ENCODE measurements at regions not wholly inside any gene's neighbourhood (a gene's known extent, or its start where the extent isn't known, plus 50 kb on each side); places are given as distances from the start of the nearest gene placed in this dataset.

DNA sequence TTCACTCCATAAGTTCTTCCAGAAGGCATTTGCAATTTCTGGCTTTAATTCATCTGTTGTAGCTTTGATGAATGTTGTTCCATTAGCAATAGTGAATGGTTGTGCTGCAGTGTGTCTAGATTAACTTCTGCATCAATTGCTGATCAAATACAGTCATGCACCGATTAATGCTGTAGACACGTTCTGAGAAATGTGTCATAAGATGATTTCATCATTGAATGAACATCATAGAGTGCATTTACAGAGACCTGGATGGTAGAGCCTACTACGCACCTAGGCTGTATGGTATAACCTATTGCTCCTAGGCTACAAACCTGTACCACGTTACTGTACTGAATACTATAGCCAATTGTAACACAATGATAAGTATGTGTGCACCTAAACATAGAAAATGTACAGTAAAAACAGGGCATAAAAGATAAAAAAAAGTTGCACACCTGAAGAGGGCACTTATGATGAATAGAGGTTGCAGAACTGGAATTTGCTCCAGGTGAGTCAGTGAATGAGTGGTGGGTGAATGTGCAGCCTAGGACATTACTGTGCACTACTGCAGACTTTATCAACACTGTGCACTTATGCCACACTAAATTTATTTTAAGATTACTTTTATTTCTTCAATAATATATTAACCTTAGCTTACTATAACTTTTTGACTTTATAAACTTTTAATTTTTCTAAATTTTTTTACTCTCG lies 170.7 kb downstream of the HERPUD2 start:
- Histone ChIP-seq H3K27ac (no peak overlapping the region), H3K36me3 (no peaks in the 10 kb centered on the region), H3K4me3 (no peak overlapping the region), H3K4me1 (no peaks in the 10 kb centered on the region), H3K9me3 (no peaks in the 10 kb centered on the region), H3K27me3 (no peaks in the 10 kb centered on the region)
- intact Hi-C loops (cut with DNase I) = loop anchor here (10.0 kb wide), 1 partner anchor 329 kb away; no protein-coding TSS in a partner anchor
- DNase-seq = no peak
- 78 to 86% methylated on average over 5 of the region's 5 CpGs for WGBS, 2 donors
- TF ChIP-seq CTCF (IDR thresholded peaks at IDR 0.05) (no peak), EP300 (IDR thresholded peaks at IDR 0.05) (no peak), POLR2AphosphoS5 (IDR thresholded peaks at IDR 0.05) (no peak), POLR2A (IDR thresholded peaks at IDR 0.05) (no peak)

DNA sequence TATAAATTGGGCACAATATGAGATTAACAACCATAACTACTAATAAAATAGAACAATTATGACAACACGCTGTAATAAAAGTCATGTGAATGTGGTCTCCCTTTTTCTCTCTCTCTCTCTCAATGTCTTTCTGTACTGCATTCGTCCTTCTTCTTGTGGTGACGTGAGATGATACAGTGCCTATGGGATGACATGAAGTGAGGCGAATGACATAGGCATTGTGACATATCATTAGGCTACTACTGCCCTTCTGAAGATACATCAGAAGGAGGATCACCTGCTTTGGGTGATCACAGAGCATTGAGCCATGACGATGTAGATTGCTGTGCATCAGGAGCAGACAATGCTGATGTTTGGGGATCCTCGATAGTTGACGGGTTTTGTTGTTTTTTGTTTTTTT lies 171.6 kb downstream of the HERPUD2 start:
- H3K27ac ChIP-seq = no peak overlapping the region
- no peaks in the 10 kb centered on the region for H3K4me1 ChIP-seq
- DNase-seq = no peak
- H3K36me3 ChIP-seq = no peaks in the 10 kb centered on the region
- 82 to 91% methylated on average over 7 of the region's 7 CpGs for WGBS, 2 donors
- H3K4me3 ChIP-seq = no peak overlapping the region
- H3K9me3 ChIP-seq = no peaks in the 10 kb centered on the region
- intact Hi-C loops (cut with DNase I) = loop anchor here (10.0 kb wide), 1 partner anchor 328 kb away; no protein-coding TSS in a partner anchor
- TF ChIP-seq POLR2A (IDR thresholded peaks at IDR 0.05) = no peak
- no peak for TF ChIP-seq POLR2AphosphoS5 (IDR thresholded peaks at IDR 0.05)
- TF ChIP-seq EP300 (IDR thresholded peaks at IDR 0.05) = no peak
- no peak for TF ChIP-seq CTCF (IDR thresholded peaks at IDR 0.05)
- no peaks in the 10 kb centered on the region for H3K27me3 ChIP-seq

GRCh38 chr7:35522697-35523096 lies 172.2 kb downstream of the HERPUD2 start:
- Histone ChIP-seq H3K27me3 (no peaks in the 10 kb centered on the region), H3K9me3 (no peaks in the 10 kb centered on the region), H3K27ac (no peak overlapping the region), H3K36me3 (no peaks in the 10 kb centered on the region), H3K4me1 (no peaks in the 10 kb centered on the region), H3K4me3 (no peak overlapping the region)
- TF ChIP-seq POLR2A (IDR thresholded peaks at IDR 0.05) = no peak
- no peak for DNase-seq
- WGBS, 2 donors = 39 to 40% methylated on average over 5 of the region's 5 CpGs
- intact Hi-C loops (cut with DNase I) = loop anchor here (10.0 kb wide), 1 partner anchor 328 kb away; no protein-coding TSS in a partner anchor

- TF ChIP-seq CTCF (IDR thresholded peaks at IDR 0.05) = no peak
- TF ChIP-seq POLR2A (IDR thresholded peaks at IDR 0.05) = no peak
- no peak for TF ChIP-seq EP300 (IDR thresholded peaks at IDR 0.05)
- TF ChIP-seq POLR2AphosphoS5 (IDR thresholded peaks at IDR 0.05) = no peak
Measured at GRCh38 chr7:35521941-35522340, 173.0 kb downstream of the HERPUD2 start.

DNA sequence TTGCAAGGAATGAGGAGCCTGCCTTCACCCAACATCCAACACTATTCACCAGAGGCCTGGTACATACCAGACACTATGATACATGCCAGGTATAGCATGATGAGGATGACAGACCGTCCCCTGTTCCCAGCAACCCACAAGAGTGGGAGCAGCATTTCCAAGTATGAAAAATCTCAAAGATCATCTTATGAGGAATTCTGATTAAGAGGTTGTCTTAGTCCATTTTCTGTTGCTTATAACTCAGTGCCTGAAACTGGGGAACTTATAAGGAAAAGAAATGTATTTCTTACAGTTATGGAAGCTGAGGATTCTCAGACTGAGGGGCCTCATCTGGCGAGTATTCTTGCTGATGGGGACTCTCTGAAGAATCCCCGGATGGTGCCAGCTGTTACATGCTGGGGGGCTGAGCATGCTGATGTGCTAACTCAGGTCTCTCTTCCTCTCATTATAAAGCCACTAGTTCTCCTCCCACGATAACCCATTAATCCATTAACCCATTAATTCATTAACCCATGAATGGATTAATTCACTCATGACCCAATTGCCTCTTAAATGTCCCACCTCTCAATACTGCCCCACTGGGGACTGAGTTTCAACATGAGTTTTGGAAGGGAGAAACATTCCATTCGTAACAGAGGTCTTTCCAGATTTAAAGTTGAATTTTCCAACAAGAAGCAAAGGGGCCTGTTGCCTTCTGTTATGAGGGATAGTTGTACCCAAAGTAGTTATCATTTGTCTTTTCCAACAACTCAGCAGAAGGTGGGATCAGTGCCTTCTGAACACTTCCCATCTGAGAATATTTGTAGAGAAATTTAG lies 173.9 kb downstream of the HERPUD2 start:
- Histone ChIP-seq H3K36me3 (no peaks in the 10 kb centered on the region), H3K4me3 (no peak overlapping the region), H3K27me3 (no peaks in the 10 kb centered on the region), H3K27ac (no peak overlapping the region), H3K4me1 (no peaks in the 10 kb centered on the region), H3K9me3 (no peaks in the 10 kb centered on the region)
- TF ChIP-seq CTCF (IDR thresholded peaks at IDR 0.05) (no peak), POLR2A (IDR thresholded peaks at IDR 0.05) (no peak), EP300 (IDR thresholded peaks at IDR 0.05) (no peak), POLR2AphosphoS5 (IDR thresholded peaks at IDR 0.05) (no peak)
- WGBS, 2 donors = 55 to 62% methylated on average over 5 of the region's 5 CpGs
- no peak for DNase-seq
- intact Hi-C loops (cut with DNase I) = loop anchor here (10.0 kb wide), 1 partner anchor 326 kb away; no protein-coding TSS in a partner anchor

More at GRCh38 chr7:35521941-35522340, 173.0 kb downstream of the HERPUD2 start:
- Histone ChIP-seq H3K27me3 (no peaks in the 10 kb centered on the region), H3K9me3 (no peaks in the 10 kb centered on the region), H3K27ac (no peak overlapping the region), H3K36me3 (no peaks in the 10 kb centered on the region), H3K4me1 (no peaks in the 10 kb centered on the region), H3K4me3 (no peak overlapping the region)
- intact Hi-C loops (cut with DNase I) = loop anchor here (10.0 kb wide), 1 partner anchor 327 kb away; no protein-coding TSS in a partner anchor
- WGBS, 2 donors = 23 to 60% methylated on average over 3 of the region's 3 CpGs
- DNase-seq = no peak

Measured in sigmoid colon (tissue), 6 donors.